HG03521 (cell line): ENCODE measurements at regions not wholly inside any gene's neighbourhood (a gene's known extent, or its start where the extent isn't known, plus 50 kb on each side); places are given as distances from the start of the nearest gene placed in this dataset.

Experiments
- ATAC-seq: cut with Tn5 transposase; IDR thresholded peaks from one replicate; pipeline ENCODE4 v1.9.1; 2021; ENCODE audit warnings: mild to moderate bottlenecking, moderate library complexity; ENCODE audit not compliant: unreplicated experiment

- no peak for ATAC-seq
These were observed 577.0 kb downstream of the CDH11 start for GRCh38 chr16:64544859-64545258.

- no peak for ATAC-seq
These were observed 578.4 kb downstream of the CDH11 start for GRCh38 chr16:64543441-64543840.

DNA sequence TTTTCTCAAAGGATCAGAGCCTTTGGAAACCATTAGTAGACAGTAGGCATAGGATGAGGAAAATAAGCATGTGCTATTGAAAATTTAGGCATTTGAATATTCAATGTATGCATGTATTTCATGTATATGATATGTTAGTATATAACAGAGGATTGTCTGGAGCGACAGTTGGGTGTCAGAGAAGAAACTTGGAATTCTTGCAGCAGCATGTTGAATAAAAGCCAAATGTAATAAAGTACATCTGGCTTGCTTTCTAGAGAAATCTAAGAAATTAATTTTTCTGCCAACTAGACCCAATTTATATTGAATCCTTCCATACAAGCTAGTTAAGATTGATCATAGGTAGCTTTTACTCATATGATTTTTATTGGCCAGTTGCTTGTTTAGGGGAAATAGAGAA, 578.8 kb downstream of the CDH11 start:
- ATAC-seq, result no peak

DNA sequence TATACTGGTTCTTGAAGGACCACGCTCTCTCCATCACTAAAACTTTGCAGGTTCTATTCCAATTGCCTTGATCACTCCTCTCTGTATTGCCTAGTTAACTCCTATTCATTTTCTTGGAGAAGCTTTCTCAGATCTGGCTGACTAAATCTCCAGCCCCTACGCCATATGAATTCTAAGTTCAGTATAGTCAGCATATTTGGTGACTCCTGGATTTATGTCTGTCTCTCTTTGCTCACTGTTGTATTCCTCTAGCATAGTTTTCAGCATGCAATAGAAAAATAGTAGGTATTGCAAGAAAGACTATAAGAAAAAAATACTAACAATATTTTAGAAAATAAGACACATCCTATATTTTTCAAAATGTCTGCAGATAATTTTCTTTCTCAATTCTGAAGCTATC, 579.7 kb downstream of the CDH11 start:
- ATAC-seq, result no peak

GRCh38 chr16:64541621-64542020, 580.2 kb downstream of the CDH11 start:
- no peak for ATAC-seq

- ATAC-seq, result no peak
These were observed 581.4 kb downstream of the CDH11 start for GRCh38 chr16:64540434-64540833.

- ATAC-seq, result no peak
These were observed 582.0 kb downstream of the CDH11 start for GRCh38 chr16:64539811-64540371.

- ATAC-seq, result no peak
These were observed 587.6 kb downstream of the CDH11 start for GRCh38 chr16:64534180-64534780.

GRCh38 chr16:64532691-64533090, 589.2 kb downstream of the CDH11 start:
- ATAC-seq, result no peak

DNA sequence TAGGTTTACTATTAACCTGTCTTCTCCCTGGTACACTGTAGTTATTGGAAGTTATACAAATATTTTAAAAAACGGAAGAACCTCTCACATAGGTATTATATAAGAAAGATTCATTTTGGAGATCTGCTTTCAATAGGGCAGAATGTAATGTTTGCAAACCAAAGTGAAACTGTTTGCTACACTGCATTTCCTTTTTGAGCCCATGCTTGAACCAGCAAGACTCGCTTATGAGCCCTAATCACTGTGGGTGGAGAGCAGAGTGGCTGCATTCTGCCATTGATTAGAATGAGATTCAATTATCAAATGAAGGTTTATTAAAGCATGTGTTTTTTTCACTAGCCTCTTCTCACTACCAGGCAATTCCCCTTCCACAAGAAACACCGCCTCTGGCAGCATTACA, 589.7 kb downstream of the CDH11 start:
- no peak for ATAC-seq

GRCh38 chr16:64531401-64531800, 590.5 kb downstream of the CDH11 start:
- ATAC-seq, result no peak

DNA sequence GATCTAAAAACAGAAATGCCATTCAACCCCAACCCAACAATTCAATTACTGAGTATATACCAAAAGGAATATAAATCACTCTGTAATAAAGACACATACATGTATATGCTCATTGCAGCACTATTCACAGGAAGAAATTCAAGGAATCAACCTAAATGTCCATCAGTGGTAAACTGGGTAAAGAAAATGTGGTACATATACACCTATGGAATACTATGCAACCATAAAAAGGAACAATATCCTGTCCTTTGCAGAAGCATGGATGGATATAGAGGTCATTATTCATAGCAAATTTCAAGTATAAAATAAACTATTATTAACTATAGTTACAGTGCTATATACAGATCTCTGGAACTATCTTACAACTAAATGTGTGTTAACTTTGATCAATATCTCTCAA, 599.3 kb downstream of the CDH11 start:
- no peak for ATAC-seq

GRCh38 chr16:64513871-64514270, 608.0 kb downstream of the CDH11 start:
- no peak for ATAC-seq

DNA sequence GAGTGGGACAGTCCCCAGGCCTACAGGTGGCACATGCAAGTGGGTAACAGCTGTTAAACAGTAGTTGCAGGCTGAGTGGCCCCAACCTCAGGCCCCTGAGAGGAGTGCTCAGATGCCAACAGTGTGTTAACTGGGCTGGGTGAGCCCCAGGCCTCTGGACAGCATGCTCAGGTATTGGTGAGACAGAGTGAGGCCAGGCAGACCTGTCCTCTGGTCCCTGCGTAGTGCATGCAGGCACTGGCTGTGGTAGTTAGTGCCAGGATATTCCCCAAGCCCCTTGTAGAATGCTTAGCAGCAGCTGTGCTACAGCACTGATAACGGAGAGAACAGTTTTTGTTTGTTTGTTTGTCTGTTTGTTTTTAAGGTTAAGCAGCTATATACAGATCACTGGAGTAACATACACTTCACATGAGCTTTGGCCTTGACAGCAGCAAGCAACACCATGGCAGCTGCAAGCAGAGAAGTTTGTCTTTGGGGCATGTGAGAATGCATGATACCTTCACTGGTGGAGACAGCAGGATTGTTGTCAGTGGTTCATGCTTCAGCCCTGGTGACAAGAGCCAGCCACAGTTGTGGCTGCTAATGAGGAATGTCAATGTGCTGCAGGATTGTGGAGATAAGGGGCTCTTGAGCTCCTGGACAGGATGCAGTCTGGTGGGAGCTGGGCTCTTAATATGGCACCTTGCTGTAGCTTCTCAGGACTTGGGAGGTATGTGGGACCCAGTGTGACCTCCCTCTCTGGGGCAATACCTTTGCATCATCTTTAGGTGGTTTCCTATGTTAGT, 614.4 kb downstream of the CDH11 start:
- no peak for ATAC-seq

DNA sequence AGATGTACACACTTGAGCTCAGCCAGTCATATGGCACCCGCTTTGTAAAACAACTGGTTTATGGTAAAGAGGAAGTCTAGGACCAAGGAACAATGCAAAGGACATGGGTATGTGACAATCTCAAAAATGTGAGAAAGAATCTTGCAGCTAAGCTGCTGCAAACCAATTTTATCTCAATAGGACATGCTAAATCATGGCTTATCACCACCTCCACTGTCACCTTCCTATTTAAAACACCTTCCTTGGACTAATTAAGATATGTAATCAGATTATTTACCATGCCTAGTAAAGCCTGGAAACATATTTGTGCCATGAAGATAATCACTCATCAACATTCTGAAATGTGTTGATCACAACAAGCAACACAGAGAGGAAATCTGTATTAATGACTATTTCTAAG, 622.7 kb downstream of the CDH11 start:
- no peak for ATAC-seq

GRCh38 chr16:64498363-64498762, 623.5 kb downstream of the CDH11 start:
- ATAC-seq, result no peak

DNA sequence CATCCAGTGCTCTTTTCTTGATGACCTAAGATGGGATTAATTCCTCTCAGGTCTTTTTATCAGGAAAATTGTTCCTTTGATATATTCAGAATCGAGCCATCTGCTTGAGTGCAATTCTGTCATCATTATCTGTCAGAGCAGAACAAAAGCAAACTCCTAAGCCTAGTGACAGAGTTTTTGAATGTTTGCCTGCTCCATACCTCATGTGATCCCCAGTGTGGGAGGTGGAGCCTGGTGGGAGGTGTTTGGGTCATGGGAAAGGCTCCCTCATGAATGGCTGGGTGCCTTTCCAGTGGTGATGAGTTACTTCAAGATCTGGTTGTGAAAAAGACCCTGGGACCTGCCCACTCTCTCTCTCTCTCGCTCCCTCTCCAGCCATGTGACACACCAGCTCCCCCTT, 628.2 kb downstream of the CDH11 start:
- no peak for ATAC-seq

- ATAC-seq, result no peak
These were observed 632.4 kb downstream of the CDH11 start for GRCh38 chr16:64489449-64489848.

GRCh38 chr16:64486561-64486960, 635.3 kb downstream of the CDH11 start:
- ATAC-seq, result no peak

GRCh38 chr16:64481497-64481896, 640.4 kb downstream of the CDH11 start:
- ATAC-seq, result no peak

GRCh38 chr16:64478252-64478906, 643.5 kb downstream of the CDH11 start:
- ATAC-seq, result no peak
